Mesenchymal stem cell (in vitro differentiated cells and primary cell): ENCODE measurements at regions not wholly inside any gene's neighbourhood (a gene's known extent, or its start where the extent isn't known, plus 50 kb on each side); places are given as distances from the start of the nearest gene placed in this dataset.

Experiments
- DNase-seq: peaks from one replicate; pipeline ENCODE4 v3.0.0-alpha.2; 2013
- H2AFZ ChIP-seq: one replicate; pipeline ENCODE4 v1.6.1; 2013; ENCODE audit warnings: low read depth, mild to moderate bottlenecking, control low read depth, inconsistent platforms, low read length, moderate library complexity
- H2AK5ac ChIP-seq: 2 replicates; pipeline ENCODE4 v1.6.1; 2013; ENCODE audit warnings: low read length, moderate library complexity, mild to moderate bottlenecking, inconsistent platforms; ENCODE audit not compliant: severe bottlenecking
- H2BK120ac ChIP-seq: one replicate; pipeline ENCODE4 v1.6.1; 2013; ENCODE audit warnings: low read depth, mild to moderate bottlenecking, inconsistent platforms, low read length, moderate library complexity
- H2BK12ac ChIP-seq, 2 experiments: one replicate each; pipeline ENCODE4 v1.6.1; 2013; ENCODE audit warnings: inconsistent platforms in 2 of 2, low read length in 2 of 2, mild to moderate bottlenecking in 2 of 2, moderate library complexity in 2 of 2, control low read depth in 1 of 2
- H2BK15ac ChIP-seq: one replicate; pipeline ENCODE4 v1.6.1; 2013; ENCODE audit warnings: mild to moderate bottlenecking, low read depth, inconsistent platforms; ENCODE audit not compliant: poor library complexity, severe bottlenecking
- H2BK5ac ChIP-seq: 2 replicates; pipeline ENCODE4 v1.6.1; 2013; ENCODE audit warnings: low read depth, mild to moderate bottlenecking, low read length, control low read depth, inconsistent platforms; ENCODE audit not compliant: poor library complexity, severe bottlenecking
- H3K14ac ChIP-seq, 2 experiments: one replicate each; pipeline ENCODE4 v1.6.1; 2013; ENCODE audit warnings: inconsistent platforms in 2 of 2, low read length in 2 of 2, control low read depth in 1 of 2, mild to moderate bottlenecking in 1 of 2, moderate library complexity in 1 of 2
- H3K18ac ChIP-seq, 2 experiments: one replicate each; pipeline ENCODE4 v1.6.1; 2013; ENCODE audit warnings: inconsistent platforms in 2 of 2, low read length in 2 of 2, control low read depth in 1 of 2, low read depth in 1 of 2, mild to moderate bottlenecking in 1 of 2
- H3K23ac ChIP-seq, 2 experiments: one replicate each; pipeline ENCODE4 v1.6.1; 2013; ENCODE audit warnings: inconsistent platforms in 2 of 2, low read length in 2 of 2, mild to moderate bottlenecking in 2 of 2, moderate library complexity in 2 of 2, control low read depth in 1 of 2
- H3K27ac ChIP-seq: 2 replicates; pipeline ENCODE4 v1.5.1; 2013; ENCODE audit warnings: mild to moderate bottlenecking, moderate library complexity, low read length, control low read depth, inconsistent platforms; ENCODE audit not compliant: poor library complexity, severe bottlenecking
- H3K27me3 ChIP-seq, 2 experiments: 2 replicates each; pipeline versions ENCODE4 v1.6.1 to v1.7.0; 2013; ENCODE audit warnings: low read length in 2 of 2, mild to moderate bottlenecking in 2 of 2, moderate library complexity in 2 of 2, control low read depth in 1 of 2, inconsistent platforms in 1 of 2; ENCODE audit not compliant: control insufficient read depth in 1 of 2, insufficient read depth in 1 of 2
- H3K36me3 ChIP-seq, 2 experiments: 2 replicates each; pipeline versions ENCODE4 v1.6.1 to v1.7.0; 2013; ENCODE audit warnings: low read length in 2 of 2, control low read depth in 1 of 2, inconsistent platforms in 1 of 2, low read depth in 1 of 2, mild to moderate bottlenecking in 1 of 2; ENCODE audit not compliant: insufficient read depth in 2 of 2, control insufficient read depth in 1 of 2
- H3K4ac ChIP-seq, 2 experiments: one replicate each; pipeline ENCODE4 v1.6.1; 2013; ENCODE audit warnings: inconsistent platforms in 2 of 2, low read length in 2 of 2, mild to moderate bottlenecking in 2 of 2, moderate library complexity in 2 of 2, control low read depth in 1 of 2, low read depth in 1 of 2
- H3K4me1 ChIP-seq: 2 replicates; pipeline ENCODE4 v1.6.1; 2013; ENCODE audit warnings: low read depth, low read length, control low read depth; ENCODE audit not compliant: control insufficient read depth, insufficient read depth
- H3K4me2 ChIP-seq: 2 replicates; pipeline ENCODE4 v1.6.1; 2013; ENCODE audit warnings: low read length, mild to moderate bottlenecking, inconsistent platforms; ENCODE audit not compliant: poor library complexity, severe bottlenecking
- H3K4me3 ChIP-seq, 2 experiments: 2 replicates each; pipeline versions ENCODE4 v1.5.1 to v1.7.0; 2013; ENCODE audit warnings: low read length in 2 of 2, mild to moderate bottlenecking in 2 of 2, control low read depth in 1 of 2, low read depth in 1 of 2; ENCODE audit not compliant: insufficient read depth in 1 of 2
- H3K79me1 ChIP-seq: replicated peaks from 2 replicates; pipeline ENCODE4 v1.6.1; 2013; ENCODE audit warnings: mild to moderate bottlenecking, control low read depth, low read length, inconsistent platforms; ENCODE audit not compliant: poor library complexity, severe bottlenecking
- H3K9ac ChIP-seq: 2 replicates; pipeline ENCODE4 v1.7.0; 2013; ENCODE audit warnings: mild to moderate bottlenecking, low read length, moderate library complexity
- H3K9me3 ChIP-seq: 2 replicates; pipeline ENCODE4 v1.7.0; 2013; ENCODE audit warnings: mild to moderate bottlenecking, low read length; ENCODE audit not compliant: control insufficient read depth
- H4K8ac ChIP-seq: one replicate; pipeline ENCODE4 v1.6.1; 2013; ENCODE audit warnings: inconsistent platforms, mild to moderate bottlenecking, low read length, moderate library complexity
- H4K91ac ChIP-seq: one replicate; pipeline ENCODE4 v1.6.1; 2013; ENCODE audit warnings: mild to moderate bottlenecking, low read length, inconsistent platforms
- WGBS: methylation state at CpG from one replicate; pipeline ENCODE4 v1.1.7; 2013; ENCODE audit warnings: mixed read lengths; 5-methylcytosine and 5-hydroxymethylcytosine counted together

DNA sequence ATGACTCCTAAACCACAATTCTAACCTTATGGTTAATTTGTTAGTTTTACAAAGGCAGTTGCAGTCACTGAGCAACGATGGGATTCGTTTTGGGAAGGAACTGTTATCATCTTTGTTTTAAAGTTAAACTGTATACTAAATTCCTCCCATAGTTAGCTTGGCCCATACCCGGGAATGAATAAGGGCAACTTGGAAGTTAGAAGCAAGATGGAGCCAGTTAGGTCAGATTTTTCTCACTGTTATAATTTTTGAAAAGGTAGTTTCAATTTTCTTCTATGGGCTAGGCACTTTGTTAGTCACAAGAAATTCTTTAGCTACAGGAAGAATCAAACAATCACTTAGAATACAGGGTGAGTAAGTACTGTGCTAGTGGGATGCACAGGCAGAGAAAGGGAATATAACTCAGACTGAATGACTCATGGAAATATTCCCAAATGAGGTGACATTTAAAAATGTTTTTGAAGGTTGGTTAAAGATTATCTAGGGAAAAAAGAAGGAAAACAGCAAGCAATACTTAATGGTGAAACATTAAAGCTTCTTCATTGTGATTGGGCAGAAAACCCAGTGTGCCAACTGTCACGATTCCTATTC, 153.6 kb downstream of the MAGEB17 start:
- Histone ChIP-seq H3K4me2 (no peak overlapping the region), H3K9me3 (no peaks in the 10 kb centered on the region), H3K18ac (no peak overlapping the region), H2AFZ (no peak overlapping the region), H3K9ac (peak overlapping the region; percentile 2), H2BK120ac (no peak overlapping the region), H4K91ac (no peak overlapping the region), H3K4ac (no peak overlapping the region), H3K4me3 (no peak overlapping the region), H3K27me3 (no peaks in the 10 kb centered on the region), H2BK5ac (no peak overlapping the region), H3K36me3 (no peaks in the 10 kb centered on the region), H4K8ac (no peak overlapping the region), H2BK12ac (no peak overlapping the region), H3K23ac (no peak overlapping the region), H2BK15ac (no peak overlapping the region), H3K14ac (no peak overlapping the region), H3K4me1 (peaks cover 1% of the 10 kb centered on the region), H2AK5ac (no peak overlapping the region), H3K79me1 (no peaks in the 10 kb centered on the region), H3K27ac (peak overlapping the region; percentile 93)
- 100% methylated on average over 1 of the region's 4 CpGs for WGBS
- peak; percentile 65 for DNase-seq

DNA sequence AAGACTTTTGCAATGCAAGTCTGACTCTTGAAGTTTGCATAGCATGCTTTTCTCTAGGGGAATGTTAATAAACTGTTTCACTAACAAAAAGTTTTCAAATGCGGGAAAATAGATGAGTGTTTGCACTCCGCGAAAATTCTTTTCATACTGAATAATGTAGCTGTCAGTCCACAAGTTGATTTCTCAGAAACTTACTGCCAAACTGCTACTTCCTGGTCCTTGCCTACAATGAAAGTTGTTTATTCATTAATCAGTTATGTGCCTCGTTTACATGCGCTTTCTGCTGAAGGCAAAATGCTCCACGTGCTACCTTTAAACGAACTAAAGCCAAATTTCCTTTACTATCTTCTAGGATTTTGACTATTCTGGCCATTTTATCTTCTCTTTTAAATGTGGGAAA, 166.2 kb downstream of the MAGEB17 start:
- Histone ChIP-seq H3K36me3 (no peaks in the 10 kb centered on the region), H3K23ac (no peak overlapping the region), H3K4me2 (no peak overlapping the region), H3K9ac (no peak overlapping the region), H3K27ac (no peak overlapping the region), H3K4me1 (no peaks in the 10 kb centered on the region), H2BK5ac (no peak overlapping the region), H2BK12ac (no peak overlapping the region), H2BK15ac (no peak overlapping the region), H3K27me3 (no peaks in the 10 kb centered on the region), H3K14ac (no peak overlapping the region), H3K79me1 (no peaks in the 10 kb centered on the region), H2BK120ac (no peak overlapping the region), H3K9me3 (no peaks in the 10 kb centered on the region), H4K8ac (no peak overlapping the region), H3K4ac (no peak overlapping the region), H4K91ac (no peak overlapping the region), H3K18ac (no peak overlapping the region), H2AFZ (no peak overlapping the region), H2AK5ac (no peak overlapping the region), H3K4me3 (no peak overlapping the region)
- 95% methylated on average over 3 of the region's 7 CpGs for WGBS
- DNase-seq, result no peak

DNA sequence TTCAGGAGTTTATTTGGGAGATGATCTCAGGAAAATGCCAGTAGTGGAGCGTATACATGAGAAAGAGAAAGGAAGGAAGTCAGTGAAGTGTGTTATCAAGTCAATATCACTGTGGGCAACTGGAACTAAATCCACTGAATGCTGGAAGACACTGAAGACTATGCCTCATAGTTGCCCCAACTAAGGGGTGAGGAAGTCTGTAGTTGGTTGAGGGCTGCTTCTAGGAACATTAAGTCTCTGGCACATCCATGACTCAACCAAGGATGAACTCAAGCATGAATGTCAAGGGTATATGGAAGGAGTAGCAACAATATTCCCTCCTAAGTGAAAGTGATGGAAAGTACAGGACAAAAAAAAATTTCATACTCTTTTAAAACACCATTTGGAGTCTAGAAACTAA, 167.9 kb downstream of the MAGEB17 start:
- Histone ChIP-seq H3K9me3 (peaks cover 3% of the 10 kb centered on the region), H2AK5ac (no peak overlapping the region), H3K27me3 (no peaks in the 10 kb centered on the region), H3K23ac (no peak overlapping the region), H3K27ac (no peak overlapping the region), H4K91ac (no peak overlapping the region), H3K9ac (no peak overlapping the region), H4K8ac (no peak overlapping the region), H3K4me3 (no peak overlapping the region), H2AFZ (no peak overlapping the region), H3K4me1 (no peaks in the 10 kb centered on the region), H3K14ac (no peak overlapping the region), H3K79me1 (no peaks in the 10 kb centered on the region), H3K36me3 (no peaks in the 10 kb centered on the region), H2BK5ac (no peak overlapping the region), H3K4ac (no peak overlapping the region), H3K4me2 (no peak overlapping the region), H2BK12ac (no peak overlapping the region), H2BK15ac (no peak overlapping the region), H2BK120ac (no peak overlapping the region), H3K18ac (no peak overlapping the region)
- no peak for DNase-seq
- 100% methylated on average over 1 of the region's 1 CpG for whole genome bisulfite sequencing

DNA sequence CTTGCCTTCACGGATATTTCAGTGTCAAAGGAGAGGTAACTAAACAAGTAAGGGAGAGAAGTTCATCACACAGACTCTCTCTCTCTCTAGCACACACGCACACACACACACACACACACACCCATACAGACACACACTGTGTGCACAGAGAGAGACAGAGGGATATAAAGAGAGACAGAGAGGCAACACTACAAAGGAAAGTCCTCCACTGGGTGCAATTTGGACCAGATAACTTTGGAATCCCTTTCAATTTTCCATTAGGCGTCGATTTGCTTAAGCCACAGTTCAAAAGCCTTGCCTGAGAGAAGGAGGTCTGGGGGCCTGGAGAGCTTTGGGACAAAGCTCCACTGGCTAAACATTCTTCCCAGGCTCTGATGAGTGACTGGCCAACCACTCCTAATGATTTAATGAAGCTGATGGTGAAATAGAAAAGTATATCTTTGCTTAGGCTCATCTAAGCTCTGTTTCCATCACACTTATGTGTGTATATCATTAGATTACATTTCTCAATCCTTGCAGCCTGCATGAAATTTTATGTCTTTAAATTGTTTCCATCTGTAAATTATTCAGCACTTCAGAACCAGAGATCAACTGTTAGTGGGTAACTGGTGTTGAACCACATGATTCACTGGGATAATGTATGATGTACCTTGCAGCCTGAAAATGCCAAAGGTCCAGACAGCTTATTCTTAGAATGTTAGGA, 180.8 kb downstream of the MAGEB17 start:
- no peak overlapping the region for H3K23ac ChIP-seq
- H4K91ac ChIP-seq, result no peak overlapping the region
- H3K4me3 ChIP-seq, result no peak overlapping the region
- no peak overlapping the region for H2BK15ac ChIP-seq
- 100% methylated on average over 2 of the region's 4 CpGs for WGBS
- no peak overlapping the region for H3K14ac ChIP-seq
- DNase-seq, result no peak
- no peak overlapping the region for H2AK5ac ChIP-seq
- peaks cover 0 to 5% of the 10 kb centered on the region in 2 experiments for H3K27me3 ChIP-seq
- H2AFZ ChIP-seq, result no peak overlapping the region
- H3K36me3 ChIP-seq, result no peaks in the 10 kb centered on the region
- H4K8ac ChIP-seq, result no peak overlapping the region
- H2BK120ac ChIP-seq, result no peak overlapping the region
- no peak overlapping the region for H2BK5ac ChIP-seq
- H3K9ac ChIP-seq, result no peak overlapping the region
- H3K18ac ChIP-seq, result no peak overlapping the region
- no peak overlapping the region for H3K27ac ChIP-seq
- H3K9me3 ChIP-seq, result no peaks in the 10 kb centered on the region
- H3K4me1 ChIP-seq, result no peaks in the 10 kb centered on the region
- no peak overlapping the region for H3K4ac ChIP-seq
- H3K79me1 ChIP-seq, result no peaks in the 10 kb centered on the region
- H2BK12ac ChIP-seq, result no peak overlapping the region
- H3K4me2 ChIP-seq, result no peak overlapping the region
